ENCODE measurements at regions not wholly inside any gene's neighbourhood (a gene's known extent, or its start where the extent isn't known, plus 50 kb on each side); places are given as distances from the start of the nearest gene placed in this dataset.

- H3K4me3 Mint-ChIP-seq, result no peak overlapping the region
- DNase-seq (no peak), ATAC-seq (replicated peaks in 1 of 2) (no peak)
- H3K36me3 Mint-ChIP-seq (ENCODE audit: insufficient read depth in 2 of 2), result no peaks in the 10 kb centered on the region
- no peak overlapping the region for H3K27ac Mint-ChIP-seq
- H3K4me1 Mint-ChIP-seq (ENCODE audit: low read depth), result no peaks in the 10 kb centered on the region
- no peaks in the 10 kb centered on the region for H3K9me3 Mint-ChIP-seq
- no peaks in the 10 kb centered on the region for H3K27me3 Mint-ChIP-seq (ENCODE audit: low read depth)
Measured at GRCh38 chr22:49432211-49432896, 395.3 kb downstream of the BRD1 start.

GRCh38 chr22:49431551-49431950 lies 396.1 kb downstream of the BRD1 start:
- Mint-ChIP-seq H3K27ac (no peak overlapping the region), H3K4me3 (no peak overlapping the region), H3K36me3 (ENCODE audit: insufficient read depth in 2 of 2) (no peaks in the 10 kb centered on the region), H3K9me3 (no peaks in the 10 kb centered on the region), H3K27me3 (ENCODE audit: low read depth) (no peaks in the 10 kb centered on the region), H3K4me1 (ENCODE audit: low read depth) (no peaks in the 10 kb centered on the region)
- DNase-seq (no peak), ATAC-seq (replicated peaks in 1 of 2) (no peak)

- ATAC-seq (replicated peaks in 1 of 2), result no peak
- DNase-seq, result no peak
- Mint-ChIP-seq H3K4me1 (ENCODE audit: low read depth) (no peaks in the 10 kb centered on the region), H3K9me3 (no peaks in the 10 kb centered on the region), H3K27ac (no peak overlapping the region), H3K27me3 (ENCODE audit: low read depth) (no peaks in the 10 kb centered on the region), H3K36me3 (ENCODE audit: insufficient read depth in 2 of 2) (no peaks in the 10 kb centered on the region), H3K4me3 (no peak overlapping the region)
Measured at GRCh38 chr22:49429066-49429465, 398.6 kb downstream of the BRD1 start.

GRCh38 chr22:49427941-49428340 lies 399.7 kb downstream of the BRD1 start:
- no peaks in the 10 kb centered on the region for H3K36me3 Mint-ChIP-seq (ENCODE audit: insufficient read depth in 2 of 2)
- ATAC-seq (replicated peaks in 1 of 2) (no peak), DNase-seq (no peak)
- H3K4me3 Mint-ChIP-seq, result no peak overlapping the region
- H3K27ac Mint-ChIP-seq, result no peak overlapping the region
- H3K27me3 Mint-ChIP-seq (ENCODE audit: low read depth), result no peaks in the 10 kb centered on the region
- no peaks in the 10 kb centered on the region for H3K9me3 Mint-ChIP-seq
- H3K4me1 Mint-ChIP-seq (ENCODE audit: low read depth), result no peaks in the 10 kb centered on the region

- DNase-seq, result no peak
- Mint-ChIP-seq H3K27ac (no peak overlapping the region), H3K27me3 (ENCODE audit: low read depth) (no peaks in the 10 kb centered on the region), H3K9me3 (no peaks in the 10 kb centered on the region), H3K4me3 (no peak overlapping the region), H3K4me1 (ENCODE audit: low read depth) (no peaks in the 10 kb centered on the region), H3K36me3 (ENCODE audit: insufficient read depth in 2 of 2) (no peaks in the 10 kb centered on the region)
- no peak for ATAC-seq (replicated peaks in 1 of 2)
Measured at GRCh38 chr22:49427341-49427740, 400.3 kb downstream of the BRD1 start.

DNA sequence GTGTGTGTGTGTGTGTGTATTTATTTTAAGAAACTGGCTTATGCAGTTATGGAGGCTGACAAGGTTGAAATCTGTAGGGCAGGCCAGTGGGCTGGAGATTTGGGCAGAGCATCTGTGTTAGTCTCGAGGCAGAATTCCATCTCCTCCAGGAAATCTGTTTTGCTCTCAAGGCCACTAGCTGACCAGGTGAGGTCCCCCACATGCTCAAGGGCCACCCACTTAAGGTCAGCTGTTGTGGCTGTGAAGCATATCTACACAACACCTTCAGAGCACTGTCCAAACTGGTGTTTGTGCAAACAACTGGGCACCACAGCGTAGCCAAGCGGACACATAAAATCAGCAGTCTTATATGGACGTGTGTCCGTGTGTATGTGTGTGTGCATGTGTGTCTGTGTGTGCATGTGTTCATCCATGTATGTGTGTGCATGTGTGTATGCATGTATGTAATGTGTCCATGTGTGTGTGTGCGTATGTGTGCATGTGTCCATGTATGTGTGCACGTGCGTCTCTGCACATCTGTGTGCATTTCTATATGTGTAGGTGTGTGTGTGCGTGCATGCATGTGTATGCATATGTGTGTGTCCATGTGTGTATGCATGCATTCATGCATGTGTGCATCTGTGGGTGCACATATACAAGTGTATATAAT lies 400.9 kb downstream of the BRD1 start:
- Mint-ChIP-seq H3K36me3 (ENCODE audit: insufficient read depth in 2 of 2) (no peaks in the 10 kb centered on the region), H3K9me3 (no peaks in the 10 kb centered on the region), H3K4me1 (ENCODE audit: low read depth) (no peaks in the 10 kb centered on the region), H3K4me3 (no peak overlapping the region), H3K27ac (no peak overlapping the region), H3K27me3 (ENCODE audit: low read depth) (no peaks in the 10 kb centered on the region)
- ATAC-seq (replicated peaks in 1 of 2), result no peak
- DNase-seq, result no peak

GRCh38 chr22:49426098-49426497 lies 401.6 kb downstream of the BRD1 start:
- Mint-ChIP-seq H3K4me1 (ENCODE audit: low read depth) (no peaks in the 10 kb centered on the region), H3K9me3 (no peaks in the 10 kb centered on the region), H3K27me3 (ENCODE audit: low read depth) (no peaks in the 10 kb centered on the region), H3K4me3 (no peak overlapping the region), H3K36me3 (ENCODE audit: insufficient read depth in 2 of 2) (no peaks in the 10 kb centered on the region), H3K27ac (no peak overlapping the region)
- ATAC-seq (replicated peaks in 1 of 2) (no peak), DNase-seq (no peak)

DNA sequence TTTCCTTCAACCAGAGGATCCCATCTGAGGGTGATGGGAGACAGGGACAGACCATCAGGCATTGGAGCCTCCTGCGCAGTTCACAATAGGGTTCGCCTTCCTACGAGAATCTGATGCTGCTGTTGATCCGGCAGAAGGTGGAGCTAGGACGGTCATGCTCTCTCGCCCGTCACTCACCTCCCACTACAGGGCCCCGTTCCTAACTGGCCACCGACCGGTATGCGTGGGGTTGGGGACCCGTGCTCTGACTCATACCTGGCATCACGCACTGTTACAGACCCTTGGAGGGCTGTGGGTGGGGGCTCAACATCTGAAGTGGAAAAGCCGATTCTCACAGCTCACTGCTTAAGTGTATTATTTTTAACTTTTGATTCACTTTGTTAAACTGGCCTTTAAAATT lies 402.3 kb downstream of the BRD1 start:
- Mint-ChIP-seq H3K27ac (no peak overlapping the region), H3K36me3 (ENCODE audit: insufficient read depth in 2 of 2) (peaks cover 2 to 3% of the 10 kb centered on the region in 2 donors), H3K4me3 (no peak overlapping the region), H3K9me3 (no peaks in the 10 kb centered on the region), H3K4me1 (ENCODE audit: low read depth) (no peaks in the 10 kb centered on the region), H3K27me3 (ENCODE audit: low read depth) (peaks cover 5% of the 10 kb centered on the region)
- no peak for ATAC-seq (replicated peaks in 1 of 2)
- no peak for DNase-seq

GRCh38 chr22:49424893-49425270 lies 402.8 kb downstream of the BRD1 start:
- Mint-ChIP-seq H3K4me1 (ENCODE audit: low read depth) (no peaks in the 10 kb centered on the region), H3K27me3 (ENCODE audit: low read depth) (peaks cover 5% of the 10 kb centered on the region), H3K9me3 (no peaks in the 10 kb centered on the region), H3K27ac (no peak overlapping the region), H3K36me3 (ENCODE audit: insufficient read depth in 2 of 2) (peaks cover 2 to 3% of the 10 kb centered on the region in 2 donors), H3K4me3 (no peak overlapping the region)
- ATAC-seq (replicated peaks in 1 of 2) (no peak), DNase-seq (no peak)

DNA sequence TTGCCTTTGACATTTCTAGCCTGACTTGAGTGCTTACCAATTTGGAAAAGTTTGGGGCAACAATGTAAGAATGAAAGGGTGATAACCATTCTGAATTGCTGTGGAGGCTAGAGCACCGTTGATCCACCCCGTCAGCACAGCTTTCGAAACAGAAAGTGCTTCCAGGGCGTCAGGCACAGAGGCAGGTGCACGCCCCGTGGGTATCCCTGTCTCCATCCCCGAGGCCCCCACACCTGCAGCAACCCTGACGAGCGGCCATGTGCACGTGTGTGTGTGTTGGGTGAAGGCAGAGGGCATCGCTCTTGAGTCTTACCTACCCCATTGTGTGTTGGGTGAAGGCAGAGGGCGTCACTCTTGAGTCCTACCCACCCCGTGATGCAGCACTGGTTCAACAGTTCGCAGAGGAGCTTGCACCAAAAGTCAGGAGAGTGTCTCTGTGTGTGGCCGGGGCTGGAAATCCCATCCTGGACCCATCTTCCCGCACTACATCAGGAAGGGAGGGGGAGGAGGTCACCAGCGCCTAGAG lies 404.5 kb downstream of the BRD1 start:
- Mint-ChIP-seq H3K4me1 (ENCODE audit: low read depth) (no peaks in the 10 kb centered on the region), H3K9me3 (no peaks in the 10 kb centered on the region), H3K4me3 (no peak overlapping the region), H3K27me3 (ENCODE audit: low read depth) (peaks cover 5% of the 10 kb centered on the region), H3K36me3 (ENCODE audit: insufficient read depth in 2 of 2) (peaks cover 2 to 3% of the 10 kb centered on the region in 2 donors), H3K27ac (no peak overlapping the region)
- ATAC-seq (replicated peaks in 1 of 2), result no peak
- DNase-seq, result no peak

DNA sequence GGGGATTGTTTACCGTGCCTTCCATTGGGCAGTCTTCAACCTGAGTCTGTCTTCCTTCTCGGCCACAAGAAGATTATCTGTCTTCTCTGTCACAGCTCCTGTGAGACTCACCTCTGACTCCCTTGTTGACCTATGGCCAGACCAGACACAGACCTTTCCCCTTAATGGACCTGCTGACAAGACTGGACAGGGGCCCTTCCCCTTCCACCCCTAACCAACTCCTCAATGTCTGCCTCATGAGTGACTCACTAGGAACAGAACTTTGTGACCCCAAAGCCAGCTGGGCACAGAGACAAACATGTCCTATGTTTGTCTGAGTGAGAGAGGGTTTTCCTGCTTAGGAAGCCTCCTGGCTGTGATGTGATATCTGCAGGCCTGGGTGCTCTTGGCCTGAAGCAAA lies 405.0 kb downstream of the BRD1 start:
- Mint-ChIP-seq H3K27ac (no peak overlapping the region), H3K9me3 (no peaks in the 10 kb centered on the region), H3K27me3 (ENCODE audit: low read depth) (peaks cover 5% of the 10 kb centered on the region), H3K4me3 (no peak overlapping the region), H3K4me1 (ENCODE audit: low read depth) (no peaks in the 10 kb centered on the region), H3K36me3 (ENCODE audit: insufficient read depth in 2 of 2) (peaks cover 2 to 3% of the 10 kb centered on the region in 2 donors)
- ATAC-seq (replicated peaks in 1 of 2) (no peak), DNase-seq (no peak)

GRCh38 chr22:49420651-49421050 lies 407.0 kb downstream of the BRD1 start:
- Mint-ChIP-seq H3K27ac (no peak overlapping the region), H3K27me3 (ENCODE audit: low read depth) (peaks cover 5% of the 10 kb centered on the region), H3K9me3 (no peaks in the 10 kb centered on the region), H3K4me3 (no peak overlapping the region), H3K36me3 (ENCODE audit: insufficient read depth in 2 of 2) (peaks cover 2 to 3% of the 10 kb centered on the region in 2 donors), H3K4me1 (ENCODE audit: low read depth) (no peaks in the 10 kb centered on the region)
- ATAC-seq (replicated peaks in 1 of 2) (no peak), DNase-seq (no peak)

DNA sequence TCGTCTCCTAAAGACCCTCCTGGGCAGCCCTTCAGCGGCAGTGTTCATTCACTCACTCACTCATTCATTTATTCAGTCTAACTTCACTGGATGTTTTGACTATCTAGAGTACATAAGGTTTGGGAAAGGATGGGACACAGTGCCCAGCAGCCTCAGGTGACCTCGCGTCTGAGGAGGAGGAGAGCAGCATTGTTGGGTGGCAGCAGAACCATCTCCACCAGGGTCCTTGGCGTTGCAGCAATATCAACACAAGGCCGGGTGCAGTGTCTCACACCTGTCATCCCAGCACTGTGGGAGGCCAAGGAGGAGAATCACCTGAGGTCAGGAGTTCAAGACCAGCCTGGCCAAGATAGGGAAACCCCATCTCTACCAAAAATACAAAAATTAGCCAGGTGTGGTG lies 408.0 kb downstream of the BRD1 start:
- DNase-seq (no peak), ATAC-seq (replicated peaks in 1 of 2) (no peak)
- no peaks in the 10 kb centered on the region for H3K4me1 Mint-ChIP-seq (ENCODE audit: low read depth)
- H3K27ac Mint-ChIP-seq, result no peak overlapping the region
- H3K9me3 Mint-ChIP-seq, result no peaks in the 10 kb centered on the region
- peaks cover 2 to 3% of the 10 kb centered on the region in 2 donors for H3K36me3 Mint-ChIP-seq (ENCODE audit: insufficient read depth in 2 of 2)
- H3K4me3 Mint-ChIP-seq, result no peak overlapping the region
- H3K27me3 Mint-ChIP-seq (ENCODE audit: low read depth), result peaks cover 5% of the 10 kb centered on the region

- Mint-ChIP-seq H3K9me3 (no peaks in the 10 kb centered on the region), H3K36me3 (ENCODE audit: insufficient read depth in 2 of 2) (peaks cover 2 to 3% of the 10 kb centered on the region in 2 donors), H3K27ac (no peak overlapping the region), H3K4me3 (no peak overlapping the region), H3K27me3 (ENCODE audit: low read depth) (peaks cover 5% of the 10 kb centered on the region), H3K4me1 (ENCODE audit: low read depth) (no peaks in the 10 kb centered on the region)
- no peak for ATAC-seq (replicated peaks in 1 of 2)
- DNase-seq, result no peak
Measured at GRCh38 chr22:49418943-49419342, 408.7 kb downstream of the BRD1 start.
